KMS-11 (cell line): ENCODE measurements at regions not wholly inside any gene's neighbourhood (a gene's known extent, or its start where the extent isn't known, plus 50 kb on each side); places are given as distances from the start of the nearest gene placed in this dataset.

Experiments used
- H2AFZ ChIP-seq: fragments of 200-600 bp; sonication (generic); 2 replicates; pipeline ENCODE4 v1.6.1; 2016; ENCODE audit warnings: antibody characterized with exemption, mixed run types, low read depth
- H3K27ac ChIP-seq: fragments of 200-600 bp; sonication (generic); 2 replicates; pipeline ENCODE4 v1.6.1; 2016; ENCODE audit warnings: mild to moderate bottlenecking, mixed run types
- H3K27me3 ChIP-seq: fragments of 200-600 bp; sonication (generic); 2 replicates; pipeline ENCODE4 v1.6.1; 2017; ENCODE audit warnings: mild to moderate bottlenecking, low read depth, mixed run types, moderate library complexity; ENCODE audit not compliant: insufficient read depth
- H3K36me3 ChIP-seq: fragments of 200-600 bp; sonication (generic); 2 replicates; pipeline ENCODE4 v1.6.1; 2017; ENCODE audit warnings: mild to moderate bottlenecking, mixed run types; ENCODE audit not compliant: insufficient read depth
- H3K4me1 ChIP-seq: fragments of 200-600 bp; sonication (generic); 2 replicates; pipeline ENCODE4 v1.6.1; 2016; ENCODE audit warnings: mild to moderate bottlenecking, low read depth, mixed run types; ENCODE audit not compliant: poor library complexity, severe bottlenecking
- H3K4me2 ChIP-seq: fragments of 200-600 bp; sonication (generic); 2 replicates; pipeline ENCODE4 v1.7.0; 2016; ENCODE audit warnings: mild to moderate bottlenecking, mixed run types
- H3K4me3 ChIP-seq: fragments of 200-600 bp; sonication (generic); IDR thresholded peaks from 2 replicates; pipeline ENCODE4 v1.6.1; 2017; ENCODE audit warnings: low read depth, low read length, mixed read lengths; ENCODE audit not compliant: insufficient read depth
- H3K79me2 ChIP-seq: fragments of 200-600 bp; sonication (generic); 2 replicates; pipeline ENCODE4 v1.6.1; 2016; ENCODE audit warnings: low read depth, mixed run types; ENCODE audit not compliant: insufficient read depth
- H3K9ac ChIP-seq: fragments of 200-600 bp; sonication (generic); 2 replicates; pipeline ENCODE4 v1.6.1; 2016; ENCODE audit warnings: mild to moderate bottlenecking, mixed run types
- H4K20me1 ChIP-seq: fragments of 200-600 bp; sonication (generic); 2 replicates; pipeline ENCODE4 v1.6.1; 2016; ENCODE audit warnings: mild to moderate bottlenecking, mixed run types; ENCODE audit not compliant: insufficient read depth
- CTCF ChIP-seq: fragments of 200-600 bp; sonication (generic); conservative IDR thresholded peaks from 2 replicates; pipeline ENCODE4 v1.6.1; 2017; ENCODE audit warnings: low read depth, mild to moderate bottlenecking, antibody characterized with exemption, low read length, moderate library complexity, mixed read lengths

- no peak overlapping the region for H3K27ac ChIP-seq
- H3K4me3 ChIP-seq, result no peak overlapping the region
- H2AFZ ChIP-seq, result no peak overlapping the region
- no peaks in the 10 kb centered on the region for H3K4me1 ChIP-seq
- no peak overlapping the region for H3K9ac ChIP-seq
- no peaks in the 10 kb centered on the region for H4K20me1 ChIP-seq
- no peaks in the 10 kb centered on the region for H3K27me3 ChIP-seq
- no peaks in the 10 kb centered on the region for H3K79me2 ChIP-seq
- H3K4me2 ChIP-seq, result no peak overlapping the region
- no peaks in the 10 kb centered on the region for H3K36me3 ChIP-seq
- no peak for TF ChIP-seq CTCF
Observed at GRCh38 chr16:6248199-6248598, 1084.4 kb upstream of the RBFOX1 start.

- Histone ChIP-seq H3K27ac (no peak overlapping the region), H3K79me2 (no peaks in the 10 kb centered on the region), H2AFZ (no peak overlapping the region), H3K4me2 (no peak overlapping the region), H3K4me3 (no peak overlapping the region), H3K36me3 (no peaks in the 10 kb centered on the region), H3K9ac (no peak overlapping the region), H3K27me3 (no peaks in the 10 kb centered on the region), H4K20me1 (no peaks in the 10 kb centered on the region), H3K4me1 (no peaks in the 10 kb centered on the region)
- no peak for TF ChIP-seq CTCF
Observed at GRCh38 chr16:6247775-6248174, 1084.9 kb upstream of the RBFOX1 start.

- Histone ChIP-seq H3K79me2 (no peaks in the 10 kb centered on the region), H3K27ac (no peak overlapping the region), H3K36me3 (no peaks in the 10 kb centered on the region), H2AFZ (no peak overlapping the region), H3K4me1 (no peaks in the 10 kb centered on the region), H3K4me2 (no peak overlapping the region), H3K4me3 (no peak overlapping the region), H3K9ac (no peak overlapping the region), H3K27me3 (no peaks in the 10 kb centered on the region), H4K20me1 (no peaks in the 10 kb centered on the region)
- TF ChIP-seq CTCF, result no peak
Observed at GRCh38 chr16:6247150-6247549, 1085.5 kb upstream of the RBFOX1 start.

- no peaks in the 10 kb centered on the region for H3K79me2 ChIP-seq
- H3K9ac ChIP-seq, result no peak overlapping the region
- H4K20me1 ChIP-seq, result no peaks in the 10 kb centered on the region
- H3K36me3 ChIP-seq, result no peaks in the 10 kb centered on the region
- no peak overlapping the region for H3K27ac ChIP-seq
- no peak overlapping the region for H2AFZ ChIP-seq
- H3K4me1 ChIP-seq, result no peaks in the 10 kb centered on the region
- H3K27me3 ChIP-seq, result no peaks in the 10 kb centered on the region
- H3K4me2 ChIP-seq, result no peak overlapping the region
- TF ChIP-seq CTCF, result no peak
- H3K4me3 ChIP-seq, result no peak overlapping the region
Observed at GRCh38 chr16:6246266-6246665, 1086.4 kb upstream of the RBFOX1 start.

- Histone ChIP-seq H4K20me1 (no peaks in the 10 kb centered on the region), H3K4me1 (no peaks in the 10 kb centered on the region), H3K4me3 (no peak overlapping the region), H3K27ac (no peak overlapping the region), H2AFZ (no peak overlapping the region), H3K27me3 (no peaks in the 10 kb centered on the region), H3K36me3 (no peaks in the 10 kb centered on the region), H3K4me2 (no peak overlapping the region), H3K79me2 (no peaks in the 10 kb centered on the region), H3K9ac (no peak overlapping the region)
- no peak for TF ChIP-seq CTCF
Observed at GRCh38 chr16:6232056-6232455, 1100.6 kb upstream of the RBFOX1 start.
